Sigmoid colon (tissue), 4 donors: ENCODE measurements at regions not wholly inside any gene's neighbourhood (a gene's known extent, or its start where the extent isn't known, plus 50 kb on each side); places are given as distances from the start of the nearest gene placed in this dataset.

Source experiments
- CTCF ChIP-seq, 4 experiments: fragments of 450-650 bp in 3 of 4; fragments of 200-600 bp in 1 of 4; IDR thresholded peaks; one replicate each; pipeline ENCODE4 v1.5.1; 2016 to 2019; ENCODE audit warnings: antibody characterized with exemption in 4 of 4, mild to moderate bottlenecking in 3 of 4, moderate library complexity in 2 of 4
- POLR2AphosphoS5 ChIP-seq, 4 donors: sonication (generic); formaldehyde crosslinking; IDR thresholded peaks; one replicate each; pipeline ENCODE4 v1.6.1; 2017; ENCODE audit warnings: antibody characterized with exemption in 4 of 4

- TF ChIP-seq CTCF (IDR thresholded peaks at IDR 0.05) (no peak), POLR2AphosphoS5 (IDR thresholded peaks at IDR 0.05) (no peak)
Measured at GRCh38 chr21:26624983-26625519, 52.0 kb upstream of the CYYR1 start.
